Sigmoid colon (tissue), 6 donors: ENCODE measurements at regions not wholly inside any gene's neighbourhood (a gene's known extent, or its start where the extent isn't known, plus 50 kb on each side); places are given as distances from the start of the nearest gene placed in this dataset.

Experiments
- DNase-seq: peaks from one replicate; pipeline ENCODE4 v3.0.0-alpha.2; 2019
- H3K27ac ChIP-seq, 4 donors: fragments of 200-600 bp; sonication (generic); one replicate each; pipeline ENCODE4 v1.5.1; 2016 to 2019; ENCODE audit warnings: mild to moderate bottlenecking in 1 of 4
- H3K27me3 ChIP-seq, 3 donors: fragments of 200-600 bp; sonication (generic); one replicate each; pipeline ENCODE4 v1.5.1; 2019; ENCODE audit warnings: mild to moderate bottlenecking in 1 of 3
- H3K36me3 ChIP-seq, 4 donors: fragments of 200-600 bp; sonication (generic); one replicate each; pipeline ENCODE4 v1.5.1; 2016 to 2019
- H3K4me1 ChIP-seq, 4 donors: fragments of 200-600 bp; sonication (generic); one replicate each; pipeline ENCODE4 v1.5.1; 2017 to 2019
- H3K4me3 ChIP-seq, 4 donors: fragments of 200-600 bp; sonication (generic); one replicate each; pipeline ENCODE4 v1.5.1; 2017 to 2019; ENCODE audit warnings: mild to moderate bottlenecking in 2 of 4, moderate library complexity in 1 of 4
- H3K9me3 ChIP-seq, 4 donors: fragments of 200-600 bp in 3 of 4; sonication (generic) in 3 of 4; one replicate each; pipeline versions ENCODE4 v1.5.1 to v1.6.1; 2013 to 2019
- CTCF ChIP-seq, 4 experiments: fragments of 450-650 bp in 3 of 4; fragments of 200-600 bp in 1 of 4; IDR thresholded peaks; one replicate each; pipeline ENCODE4 v1.5.1; 2016 to 2019; ENCODE audit warnings: antibody characterized with exemption in 4 of 4, mild to moderate bottlenecking in 3 of 4, moderate library complexity in 2 of 4
- EP300 ChIP-seq, 4 donors: sonication (generic); formaldehyde crosslinking; IDR thresholded peaks; one replicate each; pipeline ENCODE4 v1.6.1; 2017; ENCODE audit warnings: antibody characterized with exemption in 4 of 4
- POLR2A ChIP-seq, 2 donors: fragments of 450-650 bp; IDR thresholded peaks; one replicate each; pipeline ENCODE4 v1.6.1; 2016; ENCODE audit warnings: antibody characterized with exemption in 2 of 2, mild to moderate bottlenecking in 2 of 2, moderate library complexity in 2 of 2
- POLR2AphosphoS5 ChIP-seq, 4 donors: sonication (generic); formaldehyde crosslinking; IDR thresholded peaks; one replicate each; pipeline ENCODE4 v1.6.1; 2017; ENCODE audit warnings: antibody characterized with exemption in 4 of 4
- WGBS, 2 donors: extraction: QIAGEN DNeasy Blood & Tissue Kit; methylation state at CpG; one replicate each; pipeline ENCODE4 v1.1.7; 2013; 5-methylcytosine and 5-hydroxymethylcytosine counted together
- intact Hi-C: fragments of 100-400 bp; cut with DNase I; formaldehyde crosslinking; loops from one replicate; pipeline ENCODE4 v1.15.1; 2023
- donor health status: healthy with polysubstance abuse.
- donor health status: healthy.

DNA sequence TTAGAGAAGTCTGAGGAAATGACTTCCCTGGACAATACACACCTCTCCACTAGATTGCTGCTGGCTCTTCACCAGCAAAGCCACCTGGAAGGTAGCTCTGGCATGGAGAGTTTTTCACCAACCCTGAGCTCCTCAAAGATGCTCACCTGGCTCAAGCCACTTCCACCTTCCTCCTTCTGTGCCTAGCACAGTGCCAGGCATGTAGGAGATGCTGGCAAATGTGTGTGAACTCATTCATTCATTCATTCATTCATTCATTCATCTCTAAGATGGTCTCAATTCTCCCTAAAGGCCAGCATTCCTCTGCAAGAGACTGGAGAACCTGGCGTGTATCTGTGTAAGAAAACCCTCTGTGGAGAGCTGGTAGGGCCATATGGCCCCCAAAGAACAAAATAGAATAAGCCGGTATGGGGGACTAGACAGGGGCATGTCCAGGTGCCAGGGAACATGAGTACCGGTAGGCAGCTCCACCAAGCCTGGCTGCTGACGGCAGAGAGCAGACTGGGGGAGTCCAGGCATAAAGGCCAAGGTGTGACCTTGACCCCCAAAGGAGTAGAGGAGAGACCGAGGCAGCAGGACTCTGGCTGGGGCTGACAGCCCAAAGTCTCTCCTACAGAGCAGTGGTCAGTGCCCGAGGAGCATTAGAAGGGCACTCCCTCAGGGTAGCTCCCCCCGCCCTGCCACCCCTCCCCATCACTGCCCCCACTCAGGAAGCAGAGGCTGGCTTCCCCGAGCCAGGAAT, 132.2 kb upstream of the TNRC6C start:
- Histone ChIP-seq H3K4me3 (no peak overlapping the region), H3K36me3 (no peaks in the 10 kb centered on the region), H3K27me3 (no peaks in the 10 kb centered on the region), H3K4me1 (peaks cover 0 to 16% (median 14%) of the 10 kb centered on the region in 4 donors), H3K9me3 (no peaks in the 10 kb centered on the region), H3K27ac (no peak overlapping the region)
- 86 to 90% methylated on average over 8 of the region's 8 CpGs for WGBS, 2 donors
- intact Hi-C loops: no loop called here
- TF ChIP-seq EP300 (IDR thresholded peaks at IDR 0.05): no peak
- no peak for TF ChIP-seq POLR2AphosphoS5 (IDR thresholded peaks at IDR 0.05)
- no peak for TF ChIP-seq CTCF (IDR thresholded peaks at IDR 0.05)
- TF ChIP-seq POLR2A (IDR thresholded peaks at IDR 0.05): no peak
- DNase-seq: peak; percentile 51

DNA sequence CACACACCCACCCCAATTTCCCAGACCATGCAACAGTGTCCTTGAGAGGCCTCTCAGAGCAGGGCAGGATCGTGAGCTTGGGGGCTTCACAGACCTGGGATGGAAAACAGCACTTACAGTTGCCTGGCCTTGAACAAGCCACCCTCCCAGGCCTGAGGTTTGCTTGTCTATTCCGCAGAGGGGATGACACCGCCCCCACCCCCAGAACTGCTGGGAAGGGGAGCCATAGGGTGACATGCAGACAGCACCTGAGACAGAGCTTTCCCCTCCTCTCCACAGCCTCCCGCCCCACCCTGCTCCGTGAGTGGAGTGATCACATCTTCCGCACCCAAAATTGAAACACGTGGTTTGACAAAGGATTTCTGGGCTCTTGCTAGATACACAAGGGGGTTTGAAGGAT, 131.5 kb upstream of the TNRC6C start:
- Histone ChIP-seq H3K27me3 (no peaks in the 10 kb centered on the region), H3K4me1 (peaks cover 0 to 22% (median 20%) of the 10 kb centered on the region in 4 donors), H3K36me3 (no peaks in the 10 kb centered on the region), H3K27ac (no peak overlapping the region), H3K9me3 (no peaks in the 10 kb centered on the region), H3K4me3 (no peak overlapping the region)
- intact Hi-C loops: no loop called here
- 85 to 86% methylated on average over 7 of the region's 7 CpGs for WGBS, 2 donors
- TF ChIP-seq POLR2A (IDR thresholded peaks at IDR 0.05) (no peak), EP300 (IDR thresholded peaks at IDR 0.05) (no peak), POLR2AphosphoS5 (IDR thresholded peaks at IDR 0.05) (no peak), CTCF (IDR thresholded peaks at IDR 0.05) (no peak)
- peak; percentile 60 for DNase-seq

- no peaks in the 10 kb centered on the region for H3K36me3 ChIP-seq
- H3K27me3 ChIP-seq: no peaks in the 10 kb centered on the region
- no peaks in the 10 kb centered on the region for H3K9me3 ChIP-seq
- H3K27ac ChIP-seq: no peak overlapping the region
- H3K4me1 ChIP-seq: peaks cover 0 to 25% (median 20%) of the 10 kb centered on the region in 4 donors
- no peak overlapping the region for H3K4me3 ChIP-seq
- 86 to 89% methylated on average over 5 of the region's 5 CpGs for WGBS, 2 donors
- intact Hi-C loops: no loop called here
- TF ChIP-seq POLR2AphosphoS5 (IDR thresholded peaks at IDR 0.05) (no peak), EP300 (IDR thresholded peaks at IDR 0.05) (no peak), POLR2A (IDR thresholded peaks at IDR 0.05) (no peak), CTCF (IDR thresholded peaks at IDR 0.05) (no peak)
- peak; percentile 46 for DNase-seq
Measured at GRCh38 chr17:77827511-77827910, 131.0 kb upstream of the TNRC6C start.

GRCh38 chr17:77828749-77829539, 129.6 kb upstream of the TNRC6C start:
- Histone ChIP-seq H3K9me3 (no peaks in the 10 kb centered on the region), H3K27ac (peak overlapping the region in 1 of 4 donors; percentile 76), H3K36me3 (no peaks in the 10 kb centered on the region), H3K27me3 (no peaks in the 10 kb centered on the region), H3K4me1 (peaks cover 0 to 25% (median 20%) of the 10 kb centered on the region in 4 donors), H3K4me3 (no peak overlapping the region)
- TF ChIP-seq POLR2AphosphoS5 (IDR thresholded peaks at IDR 0.05) (no peak), POLR2A (IDR thresholded peaks at IDR 0.05) (no peak), EP300 (IDR thresholded peaks at IDR 0.05) (no peak), CTCF (IDR thresholded peaks at IDR 0.05) (no peak)
- DNase-seq: peak; percentile 25
- WGBS, 2 donors: 94 to 95% methylated on average over 21 of the region's 21 CpGs
- intact Hi-C loops: no loop called here
